H9 (cell line): ENCODE measurements at regions not wholly inside any gene's neighbourhood (a gene's known extent, or its start where the extent isn't known, plus 50 kb on each side); places are given as distances from the start of the nearest gene placed in this dataset.

Source experiments
- DNase-seq: peaks from one replicate; pipeline ENCODE4 v3.0.0-alpha.2; 2017
- H2AFZ ChIP-seq: one replicate; pipeline ENCODE4 v1.6.1; 2013; ENCODE audit warnings: mild to moderate bottlenecking, low read length, control low read depth, moderate library complexity
- H2AK5ac ChIP-seq: 2 replicates; pipeline ENCODE4 v1.6.1; 2013; ENCODE audit warnings: low read length, control low read depth, mixed read lengths; ENCODE audit not compliant: insufficient read length
- H2BK120ac ChIP-seq: one replicate; pipeline ENCODE4 v1.6.1; 2013; ENCODE audit warnings: low read depth, mild to moderate bottlenecking, low read length, control low read depth, inconsistent platforms; ENCODE audit not compliant: poor library complexity, severe bottlenecking
- H2BK12ac ChIP-seq: 2 replicates; pipeline ENCODE4 v1.6.1; 2013; ENCODE audit warnings: low read length, control low read depth, mixed read lengths, low read depth; ENCODE audit not compliant: insufficient read length
- H2BK15ac ChIP-seq: 2 replicates; pipeline ENCODE4 v1.6.1; 2013; ENCODE audit warnings: low read depth, low read length, control low read depth
- H2BK20ac ChIP-seq: one replicate; pipeline ENCODE4 v1.6.1; 2013; ENCODE audit warnings: low read depth, mild to moderate bottlenecking, low read length, control low read depth, inconsistent platforms; ENCODE audit not compliant: poor library complexity, severe bottlenecking
- H2BK5ac ChIP-seq: 2 replicates; pipeline ENCODE4 v1.6.1; 2013; ENCODE audit warnings: low read length, control low read depth, mixed read lengths; ENCODE audit not compliant: insufficient read length
- H3K14ac ChIP-seq: 2 replicates; pipeline ENCODE4 v1.6.1; 2013; ENCODE audit warnings: low read length, control low read depth; ENCODE audit not compliant: insufficient read depth
- H3K18ac ChIP-seq: 2 replicates; pipeline ENCODE4 v1.6.1; 2013; ENCODE audit warnings: low read depth, mild to moderate bottlenecking, mixed read lengths, low read length, control low read depth; ENCODE audit not compliant: insufficient read length
- H3K23ac ChIP-seq: 2 replicates; pipeline ENCODE4 v1.6.1; 2013; ENCODE audit warnings: low read length, control low read depth, mixed read lengths, low read depth; ENCODE audit not compliant: insufficient read length
- H3K23me2 ChIP-seq: 2 replicates; pipeline ENCODE4 v1.6.1; 2013; ENCODE audit warnings: low read depth, mild to moderate bottlenecking, mixed read lengths, low read length, control low read depth; ENCODE audit not compliant: insufficient read length, poor library complexity, severe bottlenecking
- H3K27ac ChIP-seq: 2 replicates; pipeline ENCODE4 v1.5.1; 2013; ENCODE audit warnings: low read length, control low read depth, mixed read lengths, low read depth; ENCODE audit not compliant: insufficient read length
- H3K27me3 ChIP-seq: 2 replicates; pipeline ENCODE4 v1.6.1; 2013; ENCODE audit warnings: low read length, control low read depth, inconsistent platforms; ENCODE audit not compliant: insufficient read depth
- H3K4ac ChIP-seq: 2 replicates; pipeline ENCODE4 v1.6.1; 2013; ENCODE audit warnings: low read depth, mild to moderate bottlenecking, control low read depth, inconsistent platforms, low read length, moderate library complexity
- H3K4me1 ChIP-seq: 2 replicates; pipeline ENCODE4 v1.6.1; 2013; ENCODE audit warnings: low read length, control low read depth, inconsistent platforms; ENCODE audit not compliant: insufficient read depth
- H3K4me2 ChIP-seq: 2 replicates; pipeline ENCODE4 v1.6.1; 2013; ENCODE audit warnings: low read length, control low read depth, mixed read lengths; ENCODE audit not compliant: insufficient read length, insufficient read depth
- H3K56ac ChIP-seq: 2 replicates; pipeline ENCODE4 v1.6.1; 2013; ENCODE audit warnings: low read depth, mild to moderate bottlenecking, mixed read lengths, low read length, control low read depth; ENCODE audit not compliant: insufficient read length
- H3K79me1 ChIP-seq: 2 replicates; pipeline ENCODE4 v1.6.1; 2013; ENCODE audit warnings: low read depth, mild to moderate bottlenecking, moderate library complexity, low read length, control low read depth, inconsistent platforms; ENCODE audit not compliant: insufficient read depth, poor library complexity, severe bottlenecking
- H3K79me2 ChIP-seq: 2 replicates; pipeline ENCODE4 v1.6.1; 2013; ENCODE audit warnings: low read length, control low read depth, inconsistent platforms; ENCODE audit not compliant: insufficient read depth
- H3K9ac ChIP-seq: 2 replicates; pipeline ENCODE4 v1.6.1; 2013; ENCODE audit warnings: low read length, control low read depth, mixed read lengths; ENCODE audit not compliant: insufficient read length; ENCODE audit errors: extremely low read depth
- H3K9me3 ChIP-seq: one replicate; pipeline ENCODE4 v1.6.1; 2013; ENCODE audit warnings: low read depth, low read length, inconsistent platforms; ENCODE audit not compliant: control insufficient read depth
- H3T11ph ChIP-seq: one replicate; pipeline ENCODE4 v1.6.1; 2013; ENCODE audit warnings: mild to moderate bottlenecking, low read length, control low read depth, inconsistent platforms
- H4K20me1 ChIP-seq: one replicate; pipeline ENCODE4 v1.6.1; 2013; ENCODE audit not compliant: control insufficient read depth, insufficient read length, insufficient read depth
- H4K5ac ChIP-seq: 2 replicates; pipeline ENCODE4 v1.6.1; 2013; ENCODE audit warnings: low read depth, mild to moderate bottlenecking, mixed read lengths, low read length, control low read depth; ENCODE audit not compliant: insufficient read length
- H4K8ac ChIP-seq: replicated peaks from 2 replicates; pipeline ENCODE4 v1.6.1; 2013; ENCODE audit warnings: low read length, control low read depth, mixed read lengths, low read depth; ENCODE audit not compliant: insufficient read length
- H4K91ac ChIP-seq: 2 replicates; pipeline ENCODE4 v1.6.1; 2013; ENCODE audit warnings: low read depth, mild to moderate bottlenecking, moderate library complexity, mixed read lengths, low read length, control low read depth; ENCODE audit not compliant: insufficient read length
- H3K27ac Mint-ChIP-seq, 3 experiments: 2 replicates in 2 of 3; 3 replicates in 1 of 3; pipeline ENCODE4 v1.8.0; 2020 to 2021; ENCODE audit warnings: mixed read lengths in 3 of 3, mild to moderate bottlenecking in 1 of 3, moderate library complexity in 1 of 3
- H3K27me3 Mint-ChIP-seq: 2 replicates; pipeline ENCODE4 v1.8.0; 2021; ENCODE audit warnings: low read depth, mild to moderate bottlenecking, moderate library complexity, mixed read lengths
- H3K36me3 Mint-ChIP-seq, 3 experiments: 2 replicates in 2 of 3; 3 replicates in 1 of 3; pipeline ENCODE4 v1.8.0; 2020 to 2021; ENCODE audit warnings: low read depth in 3 of 3, mixed read lengths in 3 of 3; ENCODE audit not compliant: insufficient read depth in 1 of 3
- H3K4me1 Mint-ChIP-seq, 2 experiments: 2 replicates each; pipeline ENCODE4 v1.8.0; 2020; ENCODE audit warnings: mixed read lengths in 2 of 2
- H3K4me3 Mint-ChIP-seq, 2 experiments: 2 replicates in 1 of 2; 3 replicates in 1 of 2; pipeline ENCODE4 v1.8.0; 2020 to 2021; ENCODE audit warnings: mild to moderate bottlenecking in 2 of 2, mixed read lengths in 2 of 2, moderate library complexity in 1 of 2
- H3K9me3 Mint-ChIP-seq, 2 experiments: 2 replicates in 1 of 2; 3 replicates in 1 of 2; pipeline ENCODE4 v1.8.0; 2020; ENCODE audit warnings: mild to moderate bottlenecking in 2 of 2, mixed read lengths in 2 of 2, moderate library complexity in 1 of 2
- WGBS: extraction: QIAGEN DNeasy Blood & Tissue Kit; methylation state at CpG from one replicate; pipeline ENCODE4 v1.1.7; 2013; ENCODE audit warnings: missing lambda C conversion rate, low lambda C conversion rate, mixed read lengths; ENCODE audit not compliant: insufficient read length; ENCODE audit errors: extremely low coverage; 5-methylcytosine and 5-hydroxymethylcytosine counted together
- TF ChIP-seq, protein P1 (sequence below): fragments of 200-600 bp; sonication (generic); conservative IDR thresholded peaks from 3 replicates; pipeline ENCODE4 v1.8.0; 2021; ENCODE audit warnings: antibody characterized with exemption, mild to moderate bottlenecking

DNA sequence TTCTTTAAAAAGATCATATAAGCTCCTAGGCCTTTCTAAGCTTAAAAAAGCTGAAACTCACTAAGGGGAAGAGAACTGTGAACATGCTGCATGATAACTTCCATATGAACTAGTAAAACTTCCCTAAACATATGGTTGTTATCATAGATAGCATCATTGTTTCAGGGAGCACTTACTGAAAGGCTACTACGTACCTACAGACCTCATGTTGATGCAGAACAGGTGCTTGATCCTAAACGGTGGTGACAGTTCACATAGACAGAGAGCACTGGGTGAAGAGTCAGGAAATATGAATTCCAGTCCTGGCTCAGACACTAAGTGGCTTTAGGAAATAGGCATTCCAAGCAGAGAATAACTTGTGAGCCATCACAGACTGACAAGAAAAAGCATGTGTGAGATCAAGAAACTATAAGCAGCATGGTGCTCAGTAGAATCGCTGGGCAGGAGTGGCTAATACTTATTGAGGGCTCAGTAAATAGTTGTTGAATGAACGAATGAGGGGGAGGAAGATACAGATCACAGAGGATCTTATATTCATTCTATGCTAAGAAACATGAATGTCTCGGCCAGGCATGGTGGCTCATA, 78.4 kb upstream of the NUDT4 start:
- Mint-ChIP-seq H3K36me3 (no peaks in the 10 kb centered on the region), H3K27ac (no peak overlapping the region), H3K4me3 (no peak overlapping the region), H3K9me3 (no peaks in the 10 kb centered on the region), H3K4me1 (peaks cover 4 to 8% of the 10 kb centered on the region in 2 experiments; a peak in 3 of 4 replicates), H3K27me3 (no peaks in the 10 kb centered on the region)
- H3K14ac ChIP-seq, result no peak overlapping the region
- no peak overlapping the region for H3K27ac ChIP-seq
- no peaks in the 10 kb centered on the region for H4K20me1 ChIP-seq
- whole genome bisulfite sequencing, result no CpG with 5 or more reads among the region's 5 CpGs
- no peak overlapping the region for H2BK5ac ChIP-seq
- H2AK5ac ChIP-seq, result no peak overlapping the region
- H2BK15ac ChIP-seq, result no peak overlapping the region
- H4K91ac ChIP-seq, result no peak overlapping the region
- no peaks in the 10 kb centered on the region for H3K23me2 ChIP-seq
- no peak overlapping the region for H4K5ac ChIP-seq
- H3K4me1 ChIP-seq, result no peaks in the 10 kb centered on the region
- no peak overlapping the region for H3K4me2 ChIP-seq
- H2AFZ ChIP-seq, result no peak overlapping the region
- no peak overlapping the region for H3T11ph ChIP-seq
- no peak overlapping the region for H3K56ac ChIP-seq
- no peak overlapping the region for H3K23ac ChIP-seq
- H3K79me2 ChIP-seq, result no peaks in the 10 kb centered on the region
- no peak overlapping the region for H2BK12ac ChIP-seq
- H2BK20ac ChIP-seq, result no peak overlapping the region
- DNase-seq, result no peak
- no peaks in the 10 kb centered on the region for H3K27me3 ChIP-seq
- no peak overlapping the region for H3K18ac ChIP-seq
- no peak overlapping the region for H3K9ac ChIP-seq
- no peaks in the 10 kb centered on the region for H3K79me1 ChIP-seq
- no peaks in the 10 kb centered on the region for H3K9me3 ChIP-seq
- H2BK120ac ChIP-seq, result no peak overlapping the region
- H4K8ac ChIP-seq, result no peak overlapping the region
- no peak overlapping the region for H3K4ac ChIP-seq
- TF ChIP-seq, protein P1, sequence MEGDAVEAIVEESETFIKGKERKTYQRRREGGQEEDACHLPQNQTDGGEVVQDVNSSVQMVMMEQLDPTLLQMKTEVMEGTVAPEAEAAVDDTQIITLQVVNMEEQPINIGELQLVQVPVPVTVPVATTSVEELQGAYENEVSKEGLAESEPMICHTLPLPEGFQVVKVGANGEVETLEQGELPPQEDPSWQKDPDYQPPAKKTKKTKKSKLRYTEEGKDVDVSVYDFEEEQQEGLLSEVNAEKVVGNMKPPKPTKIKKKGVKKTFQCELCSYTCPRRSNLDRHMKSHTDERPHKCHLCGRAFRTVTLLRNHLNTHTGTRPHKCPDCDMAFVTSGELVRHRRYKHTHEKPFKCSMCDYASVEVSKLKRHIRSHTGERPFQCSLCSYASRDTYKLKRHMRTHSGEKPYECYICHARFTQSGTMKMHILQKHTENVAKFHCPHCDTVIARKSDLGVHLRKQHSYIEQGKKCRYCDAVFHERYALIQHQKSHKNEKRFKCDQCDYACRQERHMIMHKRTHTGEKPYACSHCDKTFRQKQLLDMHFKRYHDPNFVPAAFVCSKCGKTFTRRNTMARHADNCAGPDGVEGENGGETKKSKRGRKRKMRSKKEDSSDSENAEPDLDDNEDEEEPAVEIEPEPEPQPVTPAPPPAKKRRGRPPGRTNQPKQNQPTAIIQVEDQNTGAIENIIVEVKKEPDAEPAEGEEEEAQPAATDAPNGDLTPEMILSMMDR, result no peak
